ENCODE measurements at regions not wholly inside any gene's neighbourhood (a gene's known extent, or its start where the extent isn't known, plus 50 kb on each side); places are given as distances from the start of the nearest gene placed in this dataset.

GRCh38 chr5:17882760-17883488 is 248.7 kb downstream of the TAF11L14 start:
- no peak overlapping the region for H3T11ph ChIP-seq (ENCODE audit: low read length)
- no peak overlapping the region for H2BK5ac ChIP-seq (ENCODE audit: insufficient read length, low read length)
- H3K27me3 Mint-ChIP-seq (ENCODE audit: low read depth): no peaks in the 10 kb centered on the region
- H3K27me3 ChIP-seq (ENCODE audit: insufficient read depth, low read length): no peaks in the 10 kb centered on the region
- WGBS (ENCODE audit: extremely low coverage, insufficient read length, low lambda C conversion rate): no CpG with 5 or more reads among the region's 6 CpGs
- H4K5ac ChIP-seq (ENCODE audit: insufficient read length, low read depth, low read length): peak overlapping the region; percentile 35
- no peak overlapping the region for H3K4me3 Mint-ChIP-seq
- peak overlapping the region; percentile 21 to 97 (median 88); a peak in 6 of 7 replicates for H3K27ac Mint-ChIP-seq
- H3K4ac ChIP-seq (ENCODE audit: low read depth, low read length): no peak overlapping the region
- H2BK12ac ChIP-seq (ENCODE audit: insufficient read length, low read depth, low read length): no peak overlapping the region
- peaks cover 5 to 11% (median 7%) of the 10 kb centered on the region in 3 experiments; a peak in 4 of 7 replicates for H3K36me3 Mint-ChIP-seq (ENCODE audit: insufficient read depth in 1 of 3, low read depth in 3 of 3)
- H3K79me2 ChIP-seq (ENCODE audit: insufficient read depth, low read length): no peaks in the 10 kb centered on the region
- H3K4me2 ChIP-seq (ENCODE audit: insufficient read depth, insufficient read length, low read length): no peak overlapping the region
- peak overlapping the region; percentile 21 for H3K18ac ChIP-seq (ENCODE audit: insufficient read length, low read depth, low read length)
- no peak overlapping the region for H3K14ac ChIP-seq (ENCODE audit: insufficient read depth, low read length)
- H4K8ac ChIP-seq (replicated peaks; ENCODE audit: insufficient read length, low read depth, low read length): no peak overlapping the region
- H2AFZ ChIP-seq (ENCODE audit: low read length): no peak overlapping the region
- no peak overlapping the region for H2BK20ac ChIP-seq (ENCODE audit: low read depth, low read length, poor library complexity, severe bottlenecking)
- no peak overlapping the region for H3K56ac ChIP-seq (ENCODE audit: insufficient read length, low read depth, low read length)
- no peaks in the 10 kb centered on the region for H4K20me1 ChIP-seq (ENCODE audit: control insufficient read depth, insufficient read depth, insufficient read length)
- no peak overlapping the region for H3K23ac ChIP-seq (ENCODE audit: insufficient read length, low read depth, low read length)
- no peak overlapping the region for H3K9ac ChIP-seq (ENCODE audit: extremely low read depth, insufficient read length, low read length)
- peak; percentile 58; the same call in 2 of the 3 replicates for TF ChIP-seq CTCF (conservative IDR thresholded peaks at IDR 0.05)
- H3K9me3 Mint-ChIP-seq: peaks cover 0 to 5% of the 10 kb centered on the region in 2 experiments; a peak in 3 of 5 replicates
- no peak overlapping the region for H2BK120ac ChIP-seq (ENCODE audit: low read depth, low read length, poor library complexity, severe bottlenecking)
- DNase-seq: peak; percentile 83
- peaks cover 13 to 15% of the 10 kb centered on the region in 2 experiments for H3K4me1 Mint-ChIP-seq
- H3K9me3 ChIP-seq (ENCODE audit: control insufficient read depth, low read depth, low read length): no peaks in the 10 kb centered on the region
- no peaks in the 10 kb centered on the region for H3K23me2 ChIP-seq (ENCODE audit: insufficient read length, low read depth, low read length, poor library complexity, severe bottlenecking)
- no peak overlapping the region for H4K91ac ChIP-seq (ENCODE audit: insufficient read length, low read depth, low read length)
- no peak overlapping the region for H2BK15ac ChIP-seq (ENCODE audit: low read depth, low read length)
- H3K79me1 ChIP-seq (ENCODE audit: insufficient read depth, low read depth, low read length, poor library complexity, severe bottlenecking): no peaks in the 10 kb centered on the region
- no peak overlapping the region for H2AK5ac ChIP-seq (ENCODE audit: insufficient read length, low read length)
- no peak overlapping the region for H3K27ac ChIP-seq (ENCODE audit: insufficient read length, low read depth, low read length)
- H3K4me1 ChIP-seq (ENCODE audit: insufficient read depth, low read length): no peaks in the 10 kb centered on the region

Data from H9 (cell line).